ENCODE measurements at regions not wholly inside any gene's neighbourhood (a gene's known extent, or its start where the extent isn't known, plus 50 kb on each side); places are given as distances from the start of the nearest gene placed in this dataset.

DNA sequence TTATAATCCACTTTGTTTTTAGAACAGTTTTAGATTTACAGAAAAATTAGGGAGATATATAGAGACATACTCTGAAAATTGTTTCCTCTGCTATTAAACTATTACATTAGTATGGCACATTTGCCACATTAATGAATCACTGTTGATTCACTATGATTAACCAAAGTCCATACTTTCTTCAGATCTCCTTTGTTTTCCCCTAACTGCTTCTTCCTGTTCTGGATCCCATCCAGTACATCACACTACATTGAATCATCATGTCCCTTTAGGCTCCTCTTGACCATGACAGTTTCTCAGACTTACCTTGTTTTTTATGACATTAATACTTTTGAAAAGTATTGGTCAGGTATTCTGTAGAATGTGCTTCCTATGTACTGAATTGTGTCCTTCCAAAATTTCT lies 109.2 kb upstream of the EDNRA start:
- Histone ChIP-seq H3K27me3 (replicated peaks in 1 of 7) (no peaks in the 10 kb centered on the region), H3K9me3 (peaks cover 0 to 15% (median 0%) of the 10 kb centered on the region in 8 donors), H3K27ac (no peak overlapping the region), H3K4me1 (no peaks in the 10 kb centered on the region), H3K4me3 (no peak overlapping the region), H3K36me3 (no peaks in the 10 kb centered on the region)
- intact Hi-C loops (cut with DNase I; ENCODE audit: low total_unique reads): no loop called here
- TF ChIP-seq CTCF (IDR thresholded peaks at IDR 0.05 in 8 of 11, conservative IDR thresholded peaks at IDR 0.05 in 3 of 11) (no peak), POLR2A (IDR thresholded peaks at IDR 0.05) (no peak), POLR2AphosphoS5 (IDR thresholded peaks at IDR 0.05) (no peak)
- no peak for DNase-seq

GRCh38 chr4:147378780-147379179 lies 102.1 kb upstream of the EDNRA start:
- intact Hi-C loops (cut with DNase I; ENCODE audit: low total_unique reads): no loop called here
- Histone ChIP-seq H3K36me3 (no peaks in the 10 kb centered on the region), H3K4me3 (no peak overlapping the region), H3K9me3 (peaks cover 0 to 10% (median 4%) of the 10 kb centered on the region in 8 donors), H3K27ac (no peak overlapping the region), H3K27me3 (replicated peaks in 1 of 7) (no peaks in the 10 kb centered on the region), H3K4me1 (no peaks in the 10 kb centered on the region)
- WGBS, 5 donors: 77 to 87% (median 81%) methylated on average over 2 of the region's 2 CpGs
- DNase-seq: no peak
- TF ChIP-seq POLR2AphosphoS5 (IDR thresholded peaks at IDR 0.05) (no peak), POLR2A (IDR thresholded peaks at IDR 0.05) (no peak), CTCF (IDR thresholded peaks at IDR 0.05 in 8 of 11, conservative IDR thresholded peaks at IDR 0.05 in 3 of 11) (no peak)

DNA sequence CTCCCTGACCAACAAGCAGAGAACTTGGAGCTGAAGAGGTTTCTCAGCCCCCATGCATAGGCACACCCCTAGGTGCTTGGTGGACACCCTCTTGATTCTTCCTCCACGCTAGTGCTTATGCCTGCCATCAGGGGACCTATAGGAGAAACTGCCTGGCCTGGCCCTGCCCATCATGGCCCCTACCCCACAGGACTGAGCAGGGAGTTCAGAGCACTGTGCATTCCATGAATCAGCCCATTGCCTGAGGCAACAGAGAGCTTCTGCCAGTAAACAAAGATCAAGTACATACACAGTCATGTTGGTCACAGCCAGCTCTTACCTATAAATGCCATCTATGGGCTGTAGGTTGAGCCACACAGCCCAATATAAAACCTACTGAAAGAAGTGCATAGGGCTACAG lies 99.1 kb upstream of the EDNRA start:
- Histone ChIP-seq H3K36me3 (no peaks in the 10 kb centered on the region), H3K4me1 (no peaks in the 10 kb centered on the region), H3K27ac (no peak overlapping the region), H3K27me3 (replicated peaks in 1 of 7) (no peaks in the 10 kb centered on the region), H3K4me3 (no peak overlapping the region), H3K9me3 (peaks cover 0 to 8% (median 4%) of the 10 kb centered on the region in 8 donors)
- no peak for DNase-seq
- TF ChIP-seq POLR2A (IDR thresholded peaks at IDR 0.05) (no peak), POLR2AphosphoS5 (IDR thresholded peaks at IDR 0.05) (no peak), CTCF (IDR thresholded peaks at IDR 0.05 in 8 of 11, conservative IDR thresholded peaks at IDR 0.05 in 3 of 11) (no peak)
- WGBS, 5 donors: 67 to 100% (median 90%) methylated on average over 1 of the region's 1 CpG; no CpG with 5 or more reads in 1 of the 5 donors
- intact Hi-C loops (cut with DNase I; ENCODE audit: low total_unique reads): no loop called here

GRCh38 chr4:147388018-147388417 lies 92.9 kb upstream of the EDNRA start:
- H3K4me1 ChIP-seq: no peaks in the 10 kb centered on the region
- H3K4me3 ChIP-seq: no peak overlapping the region
- H3K27ac ChIP-seq: no peak overlapping the region
- intact Hi-C loops (cut with DNase I; ENCODE audit: low total_unique reads): no loop called here
- DNase-seq: no peak
- H3K27me3 ChIP-seq (replicated peaks in 1 of 7): no peaks in the 10 kb centered on the region
- peaks cover 0 to 2% (median 0%) of the 10 kb centered on the region in 8 donors for H3K9me3 ChIP-seq
- 49 to 86% (median 52%) methylated on average over 1 of the region's 1 CpG for WGBS, 5 donors
- H3K36me3 ChIP-seq: no peaks in the 10 kb centered on the region
- TF ChIP-seq POLR2A (IDR thresholded peaks at IDR 0.05) (no peak), POLR2AphosphoS5 (IDR thresholded peaks at IDR 0.05) (no peak), CTCF (IDR thresholded peaks at IDR 0.05 in 8 of 11, conservative IDR thresholded peaks at IDR 0.05 in 3 of 11) (no peak)
